ENCODE measurements at regions not wholly inside any gene's neighbourhood (a gene's known extent, or its start where the extent isn't known, plus 50 kb on each side); places are given as distances from the start of the nearest gene placed in this dataset.

GRCh38 chr12:17609701-17610100, 480.3 kb downstream of the RERGL start:
- no peak overlapping the region for H3K27ac ChIP-seq (replicated peaks in 1 of 4)
- H3K36me3 ChIP-seq: no peaks in the 10 kb centered on the region
- intact Hi-C loops (cut with DNase I): no loop called here
- H3K27me3 ChIP-seq: no peaks in the 10 kb centered on the region
- no peaks in the 10 kb centered on the region for H3K9me3 ChIP-seq
- DNase-seq (ENCODE audit: extremely low spot score): no peak
- 49% methylated on average over 2 of the region's 2 CpGs for WGBS
- TF ChIP-seq POLR2AphosphoS5 (IDR thresholded peaks at IDR 0.05): no peak
- no peaks in the 10 kb centered on the region for H3K4me1 ChIP-seq
- H3K4me3 ChIP-seq: no peak overlapping the region

- H3K27me3 ChIP-seq: no peaks in the 10 kb centered on the region
- H3K4me3 ChIP-seq: no peak overlapping the region
- no peak for DNase-seq (ENCODE audit: extremely low spot score)
- TF ChIP-seq POLR2AphosphoS5 (IDR thresholded peaks at IDR 0.05) (no peak), EP300 (IDR thresholded peaks at IDR 0.05) (no peak), CTCF (IDR thresholded peaks at IDR 0.05) (no peak), POLR2A (IDR thresholded peaks at IDR 0.05; ENCODE audit: low read depth) (no peak)
- no peaks in the 10 kb centered on the region for H3K4me1 ChIP-seq
- WGBS: 78% methylated on average over 1 of the region's 1 CpG
- no peaks in the 10 kb centered on the region for H3K36me3 ChIP-seq
- intact Hi-C loops (cut with DNase I): no loop called here
- no peaks in the 10 kb centered on the region for H3K9me3 ChIP-seq
- H3K27ac ChIP-seq (replicated peaks in 1 of 4): no peak overlapping the region
These were observed 480.8 kb downstream of the RERGL start for GRCh38 chr12:17609153-17609552.

GRCh38 chr12:17595111-17595510, 494.9 kb downstream of the RERGL start:
- H3K27ac ChIP-seq (replicated peaks in 1 of 4): no peak overlapping the region
- intact Hi-C loops (cut with DNase I): no loop called here
- H3K4me3 ChIP-seq: no peak overlapping the region
- WGBS: 90% methylated on average over 3 of the region's 3 CpGs
- no peaks in the 10 kb centered on the region for H3K4me1 ChIP-seq
- H3K27me3 ChIP-seq: no peaks in the 10 kb centered on the region
- TF ChIP-seq EP300 (IDR thresholded peaks at IDR 0.05) (no peak), POLR2A (IDR thresholded peaks at IDR 0.05; ENCODE audit: low read depth) (no peak), POLR2AphosphoS5 (IDR thresholded peaks at IDR 0.05) (no peak), CTCF (IDR thresholded peaks at IDR 0.05) (no peak)
- no peak for DNase-seq (ENCODE audit: extremely low spot score)
- H3K36me3 ChIP-seq: no peaks in the 10 kb centered on the region
- H3K9me3 ChIP-seq: no peaks in the 10 kb centered on the region

GRCh38 chr12:17593715-17594406, 496.1 kb downstream of the RERGL start:
- H3K36me3 ChIP-seq: no peaks in the 10 kb centered on the region
- H3K4me1 ChIP-seq: no peaks in the 10 kb centered on the region
- TF ChIP-seq EP300 (IDR thresholded peaks at IDR 0.05): no peak
- H3K9me3 ChIP-seq: no peaks in the 10 kb centered on the region
- no peak for DNase-seq (ENCODE audit: extremely low spot score)
- intact Hi-C loops (cut with DNase I): no loop called here
- no peak overlapping the region for H3K4me3 ChIP-seq
- 69% methylated on average over 2 of the region's 2 CpGs for WGBS
- no peaks in the 10 kb centered on the region for H3K27me3 ChIP-seq
- no peak overlapping the region for H3K27ac ChIP-seq (replicated peaks in 1 of 4)

- Histone ChIP-seq H3K9me3 (no peaks in the 10 kb centered on the region), H3K27ac (replicated peaks in 1 of 4) (no peak overlapping the region), H3K27me3 (no peaks in the 10 kb centered on the region), H3K36me3 (no peaks in the 10 kb centered on the region), H3K4me1 (no peaks in the 10 kb centered on the region), H3K4me3 (no peak overlapping the region)
- DNase-seq (ENCODE audit: extremely low spot score): no peak
- 77% methylated on average over 4 of the region's 4 CpGs for WGBS
- intact Hi-C loops (cut with DNase I): no loop called here
- TF ChIP-seq CTCF (IDR thresholded peaks at IDR 0.05) (no peak), POLR2AphosphoS5 (IDR thresholded peaks at IDR 0.05) (no peak), EP300 (IDR thresholded peaks at IDR 0.05) (no peak), POLR2A (IDR thresholded peaks at IDR 0.05; ENCODE audit: low read depth) (no peak)
These were observed 497.5 kb downstream of the RERGL start for GRCh38 chr12:17592472-17592871.
